ENCODE measurements at regions not wholly inside any gene's neighbourhood (a gene's known extent, or its start where the extent isn't known, plus 50 kb on each side); places are given as distances from the start of the nearest gene placed in this dataset.

- TF ChIP-seq, protein P1, sequence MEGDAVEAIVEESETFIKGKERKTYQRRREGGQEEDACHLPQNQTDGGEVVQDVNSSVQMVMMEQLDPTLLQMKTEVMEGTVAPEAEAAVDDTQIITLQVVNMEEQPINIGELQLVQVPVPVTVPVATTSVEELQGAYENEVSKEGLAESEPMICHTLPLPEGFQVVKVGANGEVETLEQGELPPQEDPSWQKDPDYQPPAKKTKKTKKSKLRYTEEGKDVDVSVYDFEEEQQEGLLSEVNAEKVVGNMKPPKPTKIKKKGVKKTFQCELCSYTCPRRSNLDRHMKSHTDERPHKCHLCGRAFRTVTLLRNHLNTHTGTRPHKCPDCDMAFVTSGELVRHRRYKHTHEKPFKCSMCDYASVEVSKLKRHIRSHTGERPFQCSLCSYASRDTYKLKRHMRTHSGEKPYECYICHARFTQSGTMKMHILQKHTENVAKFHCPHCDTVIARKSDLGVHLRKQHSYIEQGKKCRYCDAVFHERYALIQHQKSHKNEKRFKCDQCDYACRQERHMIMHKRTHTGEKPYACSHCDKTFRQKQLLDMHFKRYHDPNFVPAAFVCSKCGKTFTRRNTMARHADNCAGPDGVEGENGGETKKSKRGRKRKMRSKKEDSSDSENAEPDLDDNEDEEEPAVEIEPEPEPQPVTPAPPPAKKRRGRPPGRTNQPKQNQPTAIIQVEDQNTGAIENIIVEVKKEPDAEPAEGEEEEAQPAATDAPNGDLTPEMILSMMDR (conservative IDR thresholded peaks at IDR 0.05; ENCODE audit: low read length): no peak
- TF ChIP-seq EZH2phosphoT487 (IDR thresholded peaks at IDR 0.05; ENCODE audit: borderline replicate concordance): no peak
Observed at GRCh38 chr3:6125520-6125919, 735.4 kb upstream of the GRM7 start.

Data from Loucy (cell line).